ENCODE measurements at regions not wholly inside any gene's neighbourhood (a gene's known extent, or its start where the extent isn't known, plus 50 kb on each side); places are given as distances from the start of the nearest gene placed in this dataset.
"Not testable (repeated sequence)": the region's sequence is repeated elsewhere in the genome, so short reads cannot be mapped to it uniquely, and the experiment has no call there.

GRCh38 chr3:150128126-150128525, 157.4 kb upstream of the PFN2 start:
- H3K4me3 ChIP-seq, result no peak overlapping the region
- CTCF ChIA-PET, result interaction anchor here (1.3 kb wide), 1 partner anchor 21 kb away, joined by 3 read pairs; no protein-coding TSS in a partner anchor
- FAIRE-seq, result no peak

GRCh38 chr3:150127011-150127490, 156.4 kb upstream of the PFN2 start:
- DNase-seq (ENCODE audit: low read depth in 1 of 2, low spot score in 1 of 2), result no peak
- H3K4me3 ChIP-seq, result no peak overlapping the region
- ChIA-PET POLR2A (no interaction called here), CTCF (no interaction called here)
- H3K4me2 ChIP-seq, result no peak overlapping the region
- WGBS (ENCODE audit: missing lambda C conversion rate), result 58% methylated on average over 7 of the region's 7 CpGs
- TF ChIP-seq HES2 (IDR thresholded peaks at IDR 0.05) (no peak), JUN (IDR thresholded peaks at IDR 0.05) (no peak), EHMT2 (IDR thresholded peaks at IDR 0.05; ENCODE audit: low read depth) (no peak), NFE2L2 (conservative IDR thresholded peaks at IDR 0.05; ENCODE audit: low read length) (no peak), PHF8 (IDR thresholded peaks at IDR 0.05; ENCODE audit: borderline replicate concordance, low read depth) (no peak)
- peaks cover 4% of the 10 kb centered on the region; the same call in 1 of the 3 replicates for H3K9me3 ChIP-seq
- H3K4me1 ChIP-seq, result no peaks in the 10 kb centered on the region
- H3K27ac ChIP-seq, result no peak overlapping the region
- ATAC-seq, result no peak
- no peak for FAIRE-seq

More at GRCh38 chr3:150128126-150128525, 157.4 kb upstream of the PFN2 start:
- TF ChIP-seq HDAC2 (IDR thresholded peaks at IDR 0.05) (no peak), JUNB (IDR thresholded peaks at IDR 0.05) (no peak), HES2 (IDR thresholded peaks at IDR 0.05) (no peak), MYC (IDR thresholded peaks at IDR 0.05; ENCODE audit: borderline replicate concordance, low read length) (no peak), RCOR1 (IDR thresholded peaks at IDR 0.05; ENCODE audit: low read depth, low read length) (no peak), BHLHE40 (IDR thresholded peaks at IDR 0.05; ENCODE audit: low read depth, low read length) (no peak), HOXA7 (CRISPR knock-in tag; IDR thresholded peaks at IDR 0.05) (no peak), E2F6 (IDR thresholded peaks at IDR 0.05; ENCODE audit: borderline replicate concordance, low read depth) (no peak), GATA3 (IDR thresholded peaks at IDR 0.05; ENCODE audit: borderline replicate concordance) (no peak), TP53 (CRISPR knock-in tag; IDR thresholded peaks at IDR 0.05) (no peak), SMC3 (IDR thresholded peaks at IDR 0.05) (no peak), ELK1 (IDR thresholded peaks at IDR 0.05; ENCODE audit: low read depth, low read length) (no peak)
- Histone ChIP-seq H3K27ac (no peak overlapping the region), H3K4me1 (no peaks in the 10 kb centered on the region), H3K4me2 (no peak overlapping the region), H3K9me3 (no peaks in the 10 kb centered on the region)
- POLR2A ChIA-PET, result no interaction called here
- ATAC-seq (no peak), DNase-seq (ENCODE audit: low read depth in 1 of 2, low spot score in 1 of 2) (no peak)
- WGBS (ENCODE audit: missing lambda C conversion rate), result 52% methylated on average over 3 of the region's 3 CpGs

- ATAC-seq, result no peak
- no peak for DNase-seq (ENCODE audit: low read depth in 1 of 2, low spot score in 1 of 2)
- TF ChIP-seq FOSL2 (IDR thresholded peaks at IDR 0.05), result no peak
- no peak for TF ChIP-seq FOSL2 (CRISPR knock-in tag; IDR thresholded peaks at IDR 0.05)
- no peak for TF ChIP-seq E2F6 (IDR thresholded peaks at IDR 0.05; ENCODE audit: borderline replicate concordance, low read depth)
- TF ChIP-seq HEYL (CRISPR knock-in tag; IDR thresholded peaks at IDR 0.05), result no peak
- no peak for TF ChIP-seq EHMT2 (IDR thresholded peaks at IDR 0.05; ENCODE audit: low read depth)
- TF ChIP-seq SREBF2 (IDR thresholded peaks at IDR 0.05), result no peak
- H3K4me2 ChIP-seq, result no peak overlapping the region
- POLR2A ChIA-PET, result no interaction called here
- H3K4me3 ChIP-seq, result no peak overlapping the region
- H3K27ac ChIP-seq, result no peak overlapping the region
- 42% methylated on average over 2 of the region's 2 CpGs for WGBS (ENCODE audit: missing lambda C conversion rate)
- no peak for FAIRE-seq
- H3K4me1 ChIP-seq, result no peaks in the 10 kb centered on the region
- H3K9me3 ChIP-seq, result peaks cover 10% of the 10 kb centered on the region; the same call in 1 of the 3 replicates
- CTCF ChIA-PET, result no interaction called here
Observed at GRCh38 chr3:150124142-150124541, 153.4 kb upstream of the PFN2 start.

- H3K27ac ChIP-seq; CTCF ChIA-PET; H3K4me1 ChIP-seq; ATAC-seq; H3K4me2 ChIP-seq; DNase-seq (ENCODE audit: low read depth in 1 of 2, low spot score in 1 of 2); H3K4me3 ChIP-seq; POLR2A ChIA-PET; H3K9me3 ChIP-seq; FAIRE-seq: not testable (repeated sequence)
- WGBS (ENCODE audit: missing lambda C conversion rate), result 64% methylated on average over 2 of the region's 2 CpGs
Observed at GRCh38 chr3:150123249-150123648, 152.6 kb upstream of the PFN2 start.

All from A549 (cell line).